ENCODE measurements at regions not wholly inside any gene's neighbourhood (a gene's known extent, or its start where the extent isn't known, plus 50 kb on each side); places are given as distances from the start of the nearest gene placed in this dataset.

- TF ChIP-seq CTCF (IDR thresholded peaks at IDR 0.05; ENCODE audit: insufficient read depth, low read length, poor library complexity, severe bottlenecking) = no peak
- DNase-seq (ENCODE audit: extremely low read depth, insufficient read length) = no peak
- no peaks in the 10 kb centered on the region for H3K36me3 ChIP-seq (ENCODE audit: control insufficient read depth, insufficient read depth, low read length)
- H3K4me3 ChIP-seq (replicated peaks; ENCODE audit: low read depth, low read length) = no peak overlapping the region
- no peaks in the 10 kb centered on the region for H3K27me3 ChIP-seq (replicated peaks; ENCODE audit: control insufficient read depth, insufficient read depth, low read length)
These were observed 276.8 kb downstream of the TENT5A start for GRCh38 chr6:81475646-81476045.

GRCh38 chr6:81465859-81466258, 286.6 kb downstream of the TENT5A start:
- DNase-seq (ENCODE audit: extremely low read depth, insufficient read length) = no peak
- no peaks in the 10 kb centered on the region for H3K27me3 ChIP-seq (replicated peaks; ENCODE audit: control insufficient read depth, insufficient read depth, low read length)
- TF ChIP-seq CTCF (IDR thresholded peaks at IDR 0.05; ENCODE audit: insufficient read depth, low read length, poor library complexity, severe bottlenecking) = peak; percentile 33
- H3K4me3 ChIP-seq (replicated peaks; ENCODE audit: low read depth, low read length) = no peak overlapping the region
- H3K36me3 ChIP-seq (ENCODE audit: control insufficient read depth, insufficient read depth, low read length) = no peaks in the 10 kb centered on the region

- TF ChIP-seq CTCF (IDR thresholded peaks at IDR 0.05; ENCODE audit: insufficient read depth, low read length, poor library complexity, severe bottlenecking) = no peak
- Histone ChIP-seq H3K4me3 (replicated peaks; ENCODE audit: low read depth, low read length) (no peak overlapping the region), H3K36me3 (ENCODE audit: control insufficient read depth, insufficient read depth, low read length) (no peaks in the 10 kb centered on the region), H3K27me3 (replicated peaks; ENCODE audit: control insufficient read depth, insufficient read depth, low read length) (no peaks in the 10 kb centered on the region)
- no peak for DNase-seq (ENCODE audit: extremely low read depth, insufficient read length)
These were observed 296.1 kb downstream of the TENT5A start for GRCh38 chr6:81456416-81456815.

- no peak for DNase-seq (ENCODE audit: extremely low read depth, insufficient read length)
- no peak overlapping the region for H3K4me3 ChIP-seq (replicated peaks; ENCODE audit: low read depth, low read length)
These were observed 296.8 kb downstream of the TENT5A start for GRCh38 chr6:81455641-81456040.

GRCh38 chr6:81451787-81452186, 300.7 kb downstream of the TENT5A start:
- Histone ChIP-seq H3K27me3 (replicated peaks; ENCODE audit: control insufficient read depth, insufficient read depth, low read length) (no peaks in the 10 kb centered on the region), H3K4me3 (replicated peaks; ENCODE audit: low read depth, low read length) (no peak overlapping the region), H3K36me3 (ENCODE audit: control insufficient read depth, insufficient read depth, low read length) (no peaks in the 10 kb centered on the region)
- DNase-seq (ENCODE audit: extremely low read depth, insufficient read length) = no peak
- TF ChIP-seq CTCF (IDR thresholded peaks at IDR 0.05; ENCODE audit: insufficient read depth, low read length, poor library complexity, severe bottlenecking) = no peak

More at GRCh38 chr6:81455641-81456040, 296.8 kb downstream of the TENT5A start:
- no peaks in the 10 kb centered on the region for H3K36me3 ChIP-seq (ENCODE audit: control insufficient read depth, insufficient read depth, low read length)
- no peak for TF ChIP-seq CTCF (IDR thresholded peaks at IDR 0.05; ENCODE audit: insufficient read depth, low read length, poor library complexity, severe bottlenecking)
- no peaks in the 10 kb centered on the region for H3K27me3 ChIP-seq (replicated peaks; ENCODE audit: control insufficient read depth, insufficient read depth, low read length)

- no peak for TF ChIP-seq CTCF (IDR thresholded peaks at IDR 0.05; ENCODE audit: insufficient read depth, low read length, poor library complexity, severe bottlenecking)
- no peak for DNase-seq (ENCODE audit: extremely low read depth, insufficient read length)
These were observed 302.3 kb downstream of the TENT5A start for GRCh38 chr6:81450180-81450579.

More at GRCh38 chr6:81450180-81450579, 302.3 kb downstream of the TENT5A start:
- Histone ChIP-seq H3K4me3 (replicated peaks; ENCODE audit: low read depth, low read length) (no peak overlapping the region), H3K27me3 (replicated peaks; ENCODE audit: control insufficient read depth, insufficient read depth, low read length) (no peaks in the 10 kb centered on the region), H3K36me3 (ENCODE audit: control insufficient read depth, insufficient read depth, low read length) (no peaks in the 10 kb centered on the region)
